Naive thymus-derived CD4-positive, alpha-beta T cell (primary cell): ENCODE measurements at regions not wholly inside any gene's neighbourhood (a gene's known extent, or its start where the extent isn't known, plus 50 kb on each side); places are given as distances from the start of the nearest gene placed in this dataset.

Experiments used
- ATAC-seq: fragments of 150-1000 bp; cut with Tn5 transposase; 2 replicates; pipeline ENCODE4 v1.10.0; 2021; ENCODE audit warnings: mild to moderate bottlenecking, moderate library complexity
- CTCF ChIA-PET: fragments of 350-600 bp; sonication (Branson Sonifier 250); formaldehyde crosslinking; loops from one replicate; lab custom pipeline; 2021; ENCODE audit warnings: antibody characterized with exemption; lab: Charles Lee
- POLR2A ChIA-PET: fragments of 350-600 bp; sonication (Branson Sonifier 250); formaldehyde crosslinking; loops from one replicate; lab custom pipeline; 2021; ENCODE audit warnings: antibody characterized with exemption, inconsistent platforms; lab: Charles Lee
- DNase-seq, 9 donors: peaks; one replicate each; pipeline versions ENCODE4 v3.0.0 to v3.0.0-alpha.2; 2020 to 2022; ENCODE audit warnings: mixed read lengths in 1 of 9
- H3K27ac ChIP-seq: one replicate; pipeline ENCODE4 v1.7.0; 2013; ENCODE audit warnings: mild to moderate bottlenecking, low read depth, low read length, moderate library complexity
- H3K27me3 ChIP-seq, 2 donors: one replicate each; pipeline ENCODE4 v1.7.0; 2013; ENCODE audit warnings: low read length in 2 of 2, mild to moderate bottlenecking in 2 of 2, moderate library complexity in 2 of 2; ENCODE audit not compliant: control insufficient read depth in 2 of 2, insufficient read depth in 2 of 2
- H3K36me3 ChIP-seq, 3 experiments: 1 replicate in 2 of 3; 2 replicates in 1 of 3; pipeline ENCODE4 v1.7.0; 2013; ENCODE audit warnings: low read length in 3 of 3, mild to moderate bottlenecking in 3 of 3, moderate library complexity in 1 of 3; ENCODE audit not compliant: insufficient read depth in 3 of 3, control insufficient read depth in 2 of 3
- H3K4me1 ChIP-seq, 2 donors: one replicate each; pipeline ENCODE4 v1.7.0; 2013; ENCODE audit warnings: low read length in 2 of 2, mild to moderate bottlenecking in 2 of 2, moderate library complexity in 1 of 2; ENCODE audit not compliant: control insufficient read depth in 2 of 2, insufficient read depth in 2 of 2
- H3K4me3 ChIP-seq: 2 replicates; pipeline ENCODE4 v1.7.0; 2013; ENCODE audit warnings: mild to moderate bottlenecking, low read length
- H3K9me3 ChIP-seq, 3 experiments: 1 replicate in 2 of 3; 2 replicates in 1 of 3; pipeline ENCODE4 v1.7.0; 2013; ENCODE audit warnings: low read length in 3 of 3; ENCODE audit not compliant: control insufficient read depth in 2 of 3
- H3K27ac Mint-ChIP-seq, 9 donors: one replicate each; pipeline ENCODE4 v1.8.0; 2020 to 2022; ENCODE audit warnings: mixed read lengths in 9 of 9, mild to moderate bottlenecking in 8 of 9, moderate library complexity in 5 of 9, inconsistent platforms in 2 of 9
- H3K27me3 Mint-ChIP-seq, 5 donors: one replicate each; pipeline ENCODE4 v1.8.0; 2021 to 2022; ENCODE audit warnings: mixed read lengths in 5 of 5, mild to moderate bottlenecking in 1 of 5
- H3K36me3 Mint-ChIP-seq, 5 donors: one replicate each; pipeline ENCODE4 v1.8.0; 2020 to 2022; ENCODE audit warnings: mixed read lengths in 5 of 5, mild to moderate bottlenecking in 3 of 5, inconsistent platforms in 1 of 5
- H3K4me1 Mint-ChIP-seq, 7 donors: one replicate each; pipeline ENCODE4 v1.8.0; 2020 to 2022; ENCODE audit warnings: mixed read lengths in 7 of 7, mild to moderate bottlenecking in 3 of 7, inconsistent platforms in 1 of 7
- H3K4me3 Mint-ChIP-seq, 10 donors: one replicate each; pipeline ENCODE4 v1.8.0; 2020 to 2022; ENCODE audit warnings: mild to moderate bottlenecking in 10 of 10, mixed read lengths in 10 of 10, moderate library complexity in 6 of 10, inconsistent platforms in 2 of 10
- H3K9me3 Mint-ChIP-seq, 11 donors: one replicate each; pipeline ENCODE4 v1.8.0; 2020 to 2022; ENCODE audit warnings: mixed read lengths in 11 of 11, mild to moderate bottlenecking in 4 of 11, inconsistent platforms in 1 of 11, moderate library complexity in 1 of 11
- intact Hi-C, 2 donors: fragments of 100-400 bp; cut with micrococcal nuclease; formaldehyde crosslinking; loops; one replicate each; pipeline ENCODE4 v1.15.1; 2023

- no peak for ATAC-seq
- POLR2A ChIA-PET = no interaction called here
Measured at GRCh38 chr18:1954583-1955312, 616.6 kb downstream of the METTL4 start.

GRCh38 chr18:1958798-1959197 lies 612.5 kb downstream of the METTL4 start:
- ATAC-seq = no peak
- Mint-ChIP-seq H3K36me3 (no peaks in the 10 kb centered on the region), H3K4me3 (no peak overlapping the region), H3K27ac (no peak overlapping the region), H3K27me3 (peaks cover 0 to 11% (median 0%) of the 10 kb centered on the region in 5 donors), H3K4me1 (no peaks in the 10 kb centered on the region), H3K9me3 (peaks cover 0 to 4% (median 0%) of the 10 kb centered on the region in 11 donors)
- CTCF ChIA-PET = no interaction called here
- H3K36me3 ChIP-seq = no peaks in the 10 kb centered on the region
- no peak for DNase-seq
- H3K27ac ChIP-seq = no peak overlapping the region
- intact Hi-C loops = no loop called here
- no peaks in the 10 kb centered on the region for H3K27me3 ChIP-seq
- H3K4me3 ChIP-seq = no peak overlapping the region
- no peaks in the 10 kb centered on the region for H3K9me3 ChIP-seq
- H3K4me1 ChIP-seq = no peaks in the 10 kb centered on the region
- POLR2A ChIA-PET = no interaction called here

More at GRCh38 chr18:1954583-1955312, 616.6 kb downstream of the METTL4 start:
- Histone ChIP-seq H3K27me3 (no peaks in the 10 kb centered on the region), H3K9me3 (no peaks in the 10 kb centered on the region), H3K4me3 (no peak overlapping the region), H3K36me3 (no peaks in the 10 kb centered on the region), H3K27ac (no peak overlapping the region), H3K4me1 (no peaks in the 10 kb centered on the region)
- intact Hi-C loops = no loop called here
- H3K27ac Mint-ChIP-seq = no peak overlapping the region
- peaks cover 0 to 4% (median 0%) of the 10 kb centered on the region in 11 donors for H3K9me3 Mint-ChIP-seq
- H3K27me3 Mint-ChIP-seq = peaks cover 0 to 8% (median 0%) of the 10 kb centered on the region in 5 donors
- H3K36me3 Mint-ChIP-seq = no peaks in the 10 kb centered on the region
- no peaks in the 10 kb centered on the region for H3K4me1 Mint-ChIP-seq
- H3K4me3 Mint-ChIP-seq = no peak overlapping the region
- DNase-seq = no peak
- CTCF ChIA-PET = no interaction called here

GRCh38 chr18:1965016-1965415 lies 606.3 kb downstream of the METTL4 start:
- Mint-ChIP-seq H3K9me3 (peaks cover 0 to 3% (median 0%) of the 10 kb centered on the region in 11 donors), H3K4me1 (no peaks in the 10 kb centered on the region), H3K27me3 (peaks cover 0 to 4% (median 0%) of the 10 kb centered on the region in 5 donors), H3K4me3 (no peak overlapping the region), H3K36me3 (no peaks in the 10 kb centered on the region), H3K27ac (no peak overlapping the region)
- H3K27ac ChIP-seq = no peak overlapping the region
- DNase-seq (no peak), ATAC-seq (no peak)
- intact Hi-C loops = no loop called here
- H3K9me3 ChIP-seq = no peaks in the 10 kb centered on the region
- POLR2A ChIA-PET = no interaction called here
- no peaks in the 10 kb centered on the region for H3K4me1 ChIP-seq
- no peaks in the 10 kb centered on the region for H3K36me3 ChIP-seq
- CTCF ChIA-PET = no interaction called here
- no peak overlapping the region for H3K4me3 ChIP-seq
- H3K27me3 ChIP-seq = no peaks in the 10 kb centered on the region

DNA sequence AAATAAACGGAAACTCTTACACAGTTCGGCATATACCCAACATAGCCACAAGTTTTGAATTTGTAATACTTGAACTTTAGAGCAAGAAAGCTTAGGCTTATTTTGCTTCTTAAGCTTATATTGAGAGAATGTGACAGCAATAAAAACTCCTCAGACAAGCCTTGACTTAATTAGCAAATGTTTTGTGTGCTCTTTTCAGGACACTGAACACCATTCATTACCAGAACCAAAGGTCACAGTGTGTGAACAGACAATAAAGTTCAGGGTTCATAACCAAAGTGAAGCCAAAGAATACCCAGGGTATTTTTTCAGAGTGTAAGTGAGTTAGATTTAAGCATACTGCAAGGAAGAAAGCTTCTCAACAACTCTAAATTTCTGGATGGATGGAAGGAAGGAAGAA lies 605.8 kb downstream of the METTL4 start:
- Histone ChIP-seq H3K27me3 (no peaks in the 10 kb centered on the region), H3K4me3 (no peak overlapping the region), H3K36me3 (no peaks in the 10 kb centered on the region), H3K9me3 (no peaks in the 10 kb centered on the region), H3K4me1 (no peaks in the 10 kb centered on the region), H3K27ac (no peak overlapping the region)
- Mint-ChIP-seq H3K4me1 (no peaks in the 10 kb centered on the region), H3K27ac (no peak overlapping the region), H3K36me3 (no peaks in the 10 kb centered on the region), H3K9me3 (peaks cover 0 to 2% (median 0%) of the 10 kb centered on the region in 11 donors), H3K4me3 (no peak overlapping the region), H3K27me3 (peaks cover 0 to 2% (median 0%) of the 10 kb centered on the region in 5 donors)
- ChIA-PET POLR2A (no interaction called here), CTCF (no interaction called here)
- intact Hi-C loops = no loop called here
- no peak for ATAC-seq
- no peak for DNase-seq

- Mint-ChIP-seq H3K27me3 (peaks cover 0 to 12% (median 2%) of the 10 kb centered on the region in 5 donors), H3K27ac (no peak overlapping the region), H3K4me3 (no peak overlapping the region), H3K4me1 (no peaks in the 10 kb centered on the region), H3K9me3 (peaks cover 0 to 4% (median 0%) of the 10 kb centered on the region in 11 donors), H3K36me3 (no peaks in the 10 kb centered on the region)
- intact Hi-C loops = no loop called here
- Histone ChIP-seq H3K36me3 (no peaks in the 10 kb centered on the region), H3K4me3 (no peak overlapping the region), H3K27ac (no peak overlapping the region), H3K27me3 (no peaks in the 10 kb centered on the region), H3K4me1 (no peaks in the 10 kb centered on the region), H3K9me3 (no peaks in the 10 kb centered on the region)
- ATAC-seq = no peak
- CTCF ChIA-PET = no interaction called here
- POLR2A ChIA-PET = no interaction called here
- DNase-seq = no peak
Measured at GRCh38 chr18:1968801-1969498, 602.4 kb downstream of the METTL4 start.

GRCh38 chr18:1976484-1976883 lies 594.8 kb downstream of the METTL4 start:
- H3K4me1 Mint-ChIP-seq = no peaks in the 10 kb centered on the region
- intact Hi-C loops = no loop called here
- no peak overlapping the region for H3K4me3 Mint-ChIP-seq
- no peaks in the 10 kb centered on the region for H3K9me3 ChIP-seq
- peaks cover 0 to 12% (median 0%) of the 10 kb centered on the region in 5 donors for H3K27me3 Mint-ChIP-seq
- no peaks in the 10 kb centered on the region for H3K4me1 ChIP-seq
- H3K36me3 Mint-ChIP-seq = no peaks in the 10 kb centered on the region
- peaks cover 0 to 21% (median 2%) of the 10 kb centered on the region in 11 donors for H3K9me3 Mint-ChIP-seq
- ChIA-PET POLR2A (no interaction called here), CTCF (no interaction called here)
- no peak for ATAC-seq
- H3K4me3 ChIP-seq = no peak overlapping the region
- DNase-seq = no peak
- no peak overlapping the region for H3K27ac Mint-ChIP-seq
- no peaks in the 10 kb centered on the region for H3K27me3 ChIP-seq
- H3K27ac ChIP-seq = no peak overlapping the region
- no peaks in the 10 kb centered on the region for H3K36me3 ChIP-seq
